HCT116 (cell line): ENCODE measurements at regions not wholly inside any gene's neighbourhood (a gene's known extent, or its start where the extent isn't known, plus 50 kb on each side); places are given as distances from the start of the nearest gene placed in this dataset.

ENCODE experiments used
- ATAC-seq: fragments of 200-7000 bp; cut with Tn5 transposase; 2 replicates; pipeline ENCODE4 v1.9.1; 2020; ENCODE audit warnings: mild to moderate bottlenecking, moderate library complexity
- BruUV-seq: library from RNA; stranded (reverse); fragments of 400-500 nt; replicated peaks from 2 replicates; lab custom pipeline; 2021; lab: Mats Ljungman, UMichigan
- CTCF ChIA-PET: fragments of 300-600 bp; sonication (Branson Sonifier 250); formaldehyde crosslinking; loops from one replicate; lab custom pipeline; 2021; ENCODE audit warnings: antibody characterized with exemption; lab: Charles Lee
- POLR2A ChIA-PET: fragments of 300-600, 350-600 bp; sonication (Branson Sonifier 250); formaldehyde crosslinking; loops from one replicate; lab custom pipeline; 2021; ENCODE audit warnings: antibody characterized with exemption; lab: Charles Lee
- RAD21 ChIA-PET, 2 experiments: fragments of 300-600 bp; sonication (Branson Sonifier 250); formaldehyde crosslinking; loops; one replicate each; lab custom pipeline; 2023; ENCODE audit warnings: low total read pairs in 2 of 2; ENCODE audit not compliant: uncharacterized antibody in 2 of 2, unreplicated experiment in 2 of 2, low non-redundant PET in 1 of 2; lab: Charles Lee
- DNase-seq: peaks from one replicate; pipeline ENCODE4 v3.0.0-alpha.2; 2010; ENCODE audit warnings: low read depth, low spot score
- H2AFZ ChIP-seq: fragments of 200-600 bp; shearing (Covaris generic), sonication (generic); 2 replicates; pipeline ENCODE4 v1.6.1; 2017; ENCODE audit warnings: low read depth, mixed run types, mixed read lengths, antibody characterized with exemption, low read length; ENCODE audit not compliant: poor library complexity, severe bottlenecking
- H3K27ac ChIP-seq: 2 replicates; pipeline ENCODE4 v1.5.1; 2012; ENCODE audit warnings: low read depth, low read length
- H3K27me3 ChIP-seq: fragments of 200-600 bp; sonication (generic); 2 replicates; pipeline ENCODE4 v1.6.1; 2016; ENCODE audit warnings: mixed run types, low read length, mixed read lengths; ENCODE audit not compliant: insufficient read depth
- H3K36me3 ChIP-seq, 2 experiments: fragments of 200-500 bp in 1 of 2; fragments of 200-600 bp in 1 of 2; sonication (Bioruptor generic) in 1 of 2; sonication (generic) in 1 of 2; 2 replicates each; pipeline versions ENCODE4 v1.5.1 to v1.6.1; 2014 to 2016; ENCODE audit warnings: low read length in 2 of 2, inconsistent platforms in 1 of 2, mixed read lengths in 1 of 2, mixed run types in 1 of 2; ENCODE audit not compliant: insufficient read depth in 2 of 2, control insufficient read depth in 1 of 2
- H3K4me1 ChIP-seq, 2 experiments: fragments of 200-600 bp in 1 of 2; sonication (generic) in 1 of 2; 2 replicates each; pipeline versions ENCODE4 v1.5.1 to v1.6.1; 2012 to 2017; ENCODE audit warnings: low read length in 2 of 2, inconsistent platforms in 1 of 2, mild to moderate bottlenecking in 1 of 2, mixed read lengths in 1 of 2, mixed run types in 1 of 2, moderate library complexity in 1 of 2; ENCODE audit not compliant: insufficient read depth in 2 of 2, control insufficient read depth in 1 of 2
- H3K4me2 ChIP-seq: fragments of 200-600 bp; sonication (generic); 2 replicates; pipeline ENCODE4 v1.6.1; 2017; ENCODE audit warnings: mixed run types, low read length, mixed read lengths
- H3K4me3 ChIP-seq, 2 experiments: fragments of 200-600 bp in 1 of 2; sonication (generic) in 1 of 2; replicated peaks in 1 of 2; 2 replicates each; pipeline ENCODE4 v1.5.1; 2011 to 2016; ENCODE audit warnings: low read length in 2 of 2, control low read depth in 1 of 2, low read depth in 1 of 2, mild to moderate bottlenecking in 1 of 2, mixed read lengths in 1 of 2, mixed run types in 1 of 2
- H3K79me2 ChIP-seq: fragments of 200-600 bp; sonication (generic); 2 replicates; pipeline ENCODE4 v1.6.1; 2017; ENCODE audit warnings: mild to moderate bottlenecking, mixed run types, low read length, moderate library complexity, mixed read lengths; ENCODE audit not compliant: insufficient read depth
- H3K9ac ChIP-seq: fragments of 200-600 bp; sonication (generic); 2 replicates; pipeline ENCODE4 v1.6.1; 2016; ENCODE audit warnings: low read length, mixed read lengths
- H3K9me2 ChIP-seq: fragments of 200-600 bp; sonication (generic), shearing (Covaris generic); 2 replicates; pipeline ENCODE4 v1.6.1; 2017; ENCODE audit warnings: mixed run types, mild to moderate bottlenecking, moderate library complexity; ENCODE audit not compliant: insufficient read depth
- H3K9me3 ChIP-seq, 2 experiments: fragments of 200-500 bp in 1 of 2; fragments of 200-600 bp in 1 of 2; sonication (Bioruptor generic) in 1 of 2; sonication (generic) in 1 of 2; 2 replicates each; pipeline ENCODE4 v1.6.1; 2014 to 2017; ENCODE audit warnings: low read length in 2 of 2, mixed read lengths in 2 of 2, inconsistent platforms in 1 of 2, low read depth in 1 of 2, mild to moderate bottlenecking in 1 of 2, mixed run types in 1 of 2, moderate library complexity in 1 of 2; ENCODE audit not compliant: control insufficient read depth in 1 of 2, insufficient read depth in 1 of 2
- H4K20me1 ChIP-seq: fragments of 200-600 bp; sonication (generic), shearing (Covaris generic); 2 replicates; pipeline ENCODE4 v1.6.1; 2017; ENCODE audit warnings: mixed run types, mild to moderate bottlenecking, moderate library complexity; ENCODE audit not compliant: insufficient read depth
- ATF3 ChIP-seq: IDR thresholded peaks from 2 replicates; pipeline ENCODE4 v1.6.1; 2012
- CBX3 ChIP-seq: IDR thresholded peaks from 2 replicates; pipeline ENCODE4 v1.6.1; 2012; ENCODE audit warnings: low read depth
- CEBPB ChIP-seq: IDR thresholded peaks from 2 replicates; pipeline ENCODE4 v1.6.1; 2012; ENCODE audit warnings: low read depth
- CTCF ChIP-seq, 3 experiments: fragments of 200-600 bp in 1 of 3; sonication (generic) in 1 of 3; IDR thresholded peaks in 2 of 3; conservative IDR thresholded peaks in 1 of 3; 2 replicates each; pipeline ENCODE4 v1.5.1; 2012 to 2017; ENCODE audit warnings: low read depth in 2 of 3, low read length in 2 of 3, antibody characterized with exemption in 1 of 3, borderline replicate concordance in 1 of 3, control low read depth in 1 of 3, mild to moderate bottlenecking in 1 of 3, mixed read lengths in 1 of 3, mixed run types in 1 of 3, moderate library complexity in 1 of 3; ENCODE audit not compliant: insufficient read depth in 1 of 3
- ELF1 ChIP-seq: IDR thresholded peaks from 2 replicates; pipeline ENCODE4 v1.6.1; 2012; ENCODE audit warnings: low read depth, borderline replicate concordance
- EZH2 ChIP-seq: fragments of 200-600 bp; sonication (generic); IDR thresholded peaks from 2 replicates; pipeline ENCODE4 v1.6.1; 2017; ENCODE audit warnings: antibody characterized with exemption, mixed run types
- EZH2phosphoT487 ChIP-seq: fragments of 200-600 bp; IDR thresholded peaks from 2 replicates; pipeline ENCODE4 v1.6.1; 2018; ENCODE audit warnings: antibody characterized with exemption, borderline replicate concordance
- FOSL1 ChIP-seq: IDR thresholded peaks from 2 replicates; pipeline ENCODE4 v1.6.1; 2012; ENCODE audit warnings: low read depth
- JUND ChIP-seq: IDR thresholded peaks from 2 replicates; pipeline ENCODE4 v1.6.1; 2012
- MAX ChIP-seq: IDR thresholded peaks from 2 replicates; pipeline ENCODE4 v1.6.1; 2012
- POLR2A ChIP-seq: IDR thresholded peaks from 2 replicates; pipeline ENCODE4 v1.7.0; 2011; ENCODE audit warnings: borderline replicate concordance; ENCODE audit not compliant: insufficient read depth, insufficient read length; ENCODE audit errors: extremely low read depth
- SIN3A ChIP-seq: IDR thresholded peaks from 2 replicates; pipeline ENCODE4 v1.6.1; 2012; ENCODE audit warnings: low read depth
- SP1 ChIP-seq: IDR thresholded peaks from 2 replicates; pipeline ENCODE4 v1.6.1; 2012; ENCODE audit warnings: low read depth
- SRF ChIP-seq: IDR thresholded peaks from 2 replicates; pipeline ENCODE4 v1.6.1; 2012; ENCODE audit warnings: low read depth
- TCF7L2 ChIP-seq: IDR thresholded peaks from 2 replicates; pipeline ENCODE4 v1.7.0; 2011; ENCODE audit warnings: borderline replicate concordance, inconsistent platforms; ENCODE audit not compliant: insufficient read depth, insufficient read length; ENCODE audit errors: extremely low read depth
- ZBTB33 ChIP-seq: IDR thresholded peaks from 2 replicates; pipeline ENCODE4 v1.6.1; 2011; ENCODE audit warnings: mild to moderate bottlenecking, low read length, moderate library complexity; ENCODE audit not compliant: insufficient replicate concordance; ENCODE audit errors: extremely low read depth
- ZFX ChIP-seq: fragments of 450-650 bp; IDR thresholded peaks from 2 replicates; pipeline ENCODE4 v1.6.1; 2017
- ZNF274 ChIP-seq: fragments of 200-500 bp; sonication (Bioruptor generic); IDR thresholded peaks from 2 replicates; pipeline ENCODE4 v1.6.1; 2014; ENCODE audit warnings: mild to moderate bottlenecking, low read depth, low read length, inconsistent platforms
- intact Hi-C: fragments of 100-400 bp; cut with micrococcal nuclease; formaldehyde crosslinking; loops from 2 replicates; pipeline ENCODE4 v1.10.0; 2022

- ChIA-PET CTCF (no interaction called here), RAD21 (no interaction called here), POLR2A (no interaction called here)
- Histone ChIP-seq H3K9me3 (no peaks in the 10 kb centered on the region), H3K9me2 (no peaks in the 10 kb centered on the region), H3K4me1 (no peaks in the 10 kb centered on the region), H3K4me2 (no peak overlapping the region), H3K4me3 (no peak overlapping the region), H3K27me3 (peaks cover 29% of the 10 kb centered on the region), H3K9ac (no peak overlapping the region), H3K79me2 (no peaks in the 10 kb centered on the region), H3K27ac (no peak overlapping the region), H4K20me1 (no peaks in the 10 kb centered on the region), H2AFZ (no peak overlapping the region), H3K36me3 (no peaks in the 10 kb centered on the region)
- ATAC-seq (no peak), DNase-seq (no peak)
- BruUV-seq: no TSS peak
- intact Hi-C loops: no loop called here
- no peak for TF ChIP-seq ATF3
- TF ChIP-seq ELF1: no peak
- TF ChIP-seq EZH2phosphoT487: no peak
- no peak for TF ChIP-seq TCF7L2
- no peak for TF ChIP-seq MAX
- no peak for TF ChIP-seq CEBPB
- no peak for TF ChIP-seq EZH2
- no peak for TF ChIP-seq ZBTB33
- no peak for TF ChIP-seq JUND
- no peak for TF ChIP-seq POLR2A
- no peak for TF ChIP-seq CBX3
- no peak for TF ChIP-seq ZNF274
- no peak for TF ChIP-seq SRF
- TF ChIP-seq CTCF (IDR thresholded peaks at IDR 0.05 in 2 of 3, conservative IDR thresholded peaks at IDR 0.05 in 1 of 3; ENCODE audit: borderline replicate concordance in 1 of 3, insufficient read depth in 1 of 3, low read depth in 2 of 3, low read length in 2 of 3): no peak
- no peak for TF ChIP-seq SP1
- TF ChIP-seq FOSL1: no peak
- no peak for TF ChIP-seq ZFX
- no peak for TF ChIP-seq SIN3A
Measured at GRCh38 chr7:131667699-131668098, 111.3 kb upstream of the PODXL start.
